GM18511 (cell line): ENCODE measurements at regions not wholly inside any gene's neighbourhood (a gene's known extent, or its start where the extent isn't known, plus 50 kb on each side); places are given as distances from the start of the nearest gene placed in this dataset.
A peak's percentile ranks its signal among the peaks of the same experiment; 100 is the strongest.
"Not testable (repeated sequence)": the region's sequence is repeated elsewhere in the genome, so short reads cannot be mapped to it uniquely, and the experiment has no call there.

Experiments used
- ATAC-seq: cut with Tn5 transposase; IDR thresholded peaks from one replicate; pipeline ENCODE4 v1.9.1; 2021; ENCODE audit warnings: mild to moderate bottlenecking, moderate library complexity; ENCODE audit not compliant: unreplicated experiment

DNA sequence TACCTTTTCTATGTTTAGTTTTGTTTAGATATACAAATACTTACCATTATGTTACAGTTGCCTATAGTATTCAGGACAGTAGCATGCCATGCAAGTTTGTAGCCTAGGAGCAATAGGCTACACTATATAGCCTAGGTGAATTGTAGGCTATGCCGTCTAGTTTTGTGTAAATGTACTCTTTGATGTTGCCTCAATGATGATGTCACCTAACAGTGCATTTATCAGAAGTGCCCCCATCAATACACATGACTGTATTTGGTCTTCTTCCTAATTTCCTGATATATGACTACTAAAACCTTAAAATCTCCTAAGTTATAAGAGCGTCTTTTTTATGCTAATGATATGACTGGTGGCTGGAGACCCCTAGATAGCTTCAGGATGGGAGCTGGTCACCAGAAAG, 394.4 kb upstream of the STXBP6 start:
- ATAC-seq: no peak

GRCh38 chr14:25440382-25440781, 390.4 kb upstream of the STXBP6 start:
- not testable (repeated sequence) for ATAC-seq

- ATAC-seq: no peak
These were observed 387.0 kb upstream of the STXBP6 start for GRCh38 chr14:25436906-25437305.

DNA sequence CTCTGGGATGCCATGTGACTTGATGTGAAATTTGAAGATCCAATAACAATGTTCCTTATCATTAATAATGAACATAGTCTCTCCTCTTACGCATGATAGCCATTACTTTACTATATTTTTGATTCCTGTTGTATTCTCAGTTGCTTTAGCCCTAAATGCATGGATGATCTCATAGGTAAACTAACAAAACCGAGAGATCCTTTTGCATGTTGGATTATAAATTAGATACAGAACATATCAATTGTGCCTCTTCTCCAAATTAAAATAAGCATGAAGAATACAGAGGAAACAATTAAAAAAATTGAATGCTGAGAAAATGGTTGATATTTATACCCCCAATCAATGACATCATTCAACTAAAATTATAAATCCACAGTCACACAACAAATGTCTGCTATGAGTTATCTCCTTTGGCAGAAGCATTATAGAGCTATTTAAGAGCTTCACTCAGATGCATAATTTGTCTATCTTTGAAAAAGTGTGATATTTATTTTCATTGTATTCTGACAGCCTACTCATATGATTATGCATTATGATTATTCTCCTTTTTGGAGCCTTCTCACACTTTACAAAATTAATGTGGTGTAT, 386.4 kb upstream of the STXBP6 start:
- ATAC-seq: no peak

DNA sequence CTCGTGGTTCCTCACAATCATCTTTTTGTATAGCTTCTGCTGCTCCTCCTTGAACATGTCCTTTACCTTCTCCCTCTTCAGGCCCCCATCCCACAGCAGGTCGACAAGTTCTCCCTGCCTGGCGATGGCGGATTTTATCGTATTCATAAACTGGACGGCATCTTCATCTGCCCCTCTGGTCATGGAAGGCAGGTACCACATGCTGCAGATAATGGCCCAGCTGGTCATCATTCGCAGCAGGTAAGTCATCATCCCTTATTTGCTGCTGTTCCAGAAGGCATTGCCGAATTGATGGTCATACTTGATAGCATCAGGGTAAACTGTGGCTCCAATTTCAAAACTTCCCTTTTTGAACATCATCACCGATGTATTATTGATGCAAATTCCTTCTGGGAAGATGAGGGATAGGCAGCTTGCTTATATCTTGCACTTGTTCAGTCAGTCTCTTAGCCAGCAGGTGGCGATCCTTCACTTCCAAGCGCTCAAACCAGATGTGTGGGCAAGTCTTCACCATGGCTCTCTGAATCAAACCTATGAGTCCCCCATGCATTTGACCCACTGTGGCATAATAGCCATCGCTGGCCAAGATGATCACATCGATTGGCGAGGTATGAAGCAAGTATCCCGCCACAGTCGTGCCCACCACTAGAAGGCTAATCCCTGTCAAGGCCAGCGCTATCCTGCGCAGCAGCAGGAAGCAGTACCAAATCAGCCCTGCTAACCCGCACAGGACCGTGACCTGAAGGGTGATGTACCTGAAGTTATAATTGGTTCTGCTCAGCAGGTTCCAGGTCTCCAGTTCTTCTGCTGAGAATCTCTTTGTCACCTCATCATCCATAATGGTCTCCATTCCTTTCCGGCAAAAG, 381.5 kb upstream of the STXBP6 start:
- ATAC-seq: no peak

DNA sequence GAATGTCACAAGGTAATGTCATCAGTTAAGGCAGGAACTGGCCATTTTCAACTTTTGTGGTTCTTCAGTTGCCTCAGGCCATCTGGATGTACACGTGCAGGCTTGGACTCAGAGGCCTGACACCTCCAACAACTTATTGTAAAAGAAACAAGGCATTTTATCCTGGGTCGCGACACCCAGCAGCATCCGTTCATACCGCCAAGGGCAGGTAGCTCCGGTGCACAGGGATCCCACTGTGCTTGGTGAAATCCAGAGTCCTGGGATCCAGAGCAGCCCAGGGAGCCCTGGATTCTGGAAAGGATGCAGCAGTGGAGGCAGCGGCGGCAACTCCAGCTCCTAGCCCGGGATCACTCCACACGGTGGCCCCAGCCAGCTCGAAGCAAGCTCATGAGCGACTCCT, 380.9 kb upstream of the STXBP6 start:
- ATAC-seq: no peak

DNA sequence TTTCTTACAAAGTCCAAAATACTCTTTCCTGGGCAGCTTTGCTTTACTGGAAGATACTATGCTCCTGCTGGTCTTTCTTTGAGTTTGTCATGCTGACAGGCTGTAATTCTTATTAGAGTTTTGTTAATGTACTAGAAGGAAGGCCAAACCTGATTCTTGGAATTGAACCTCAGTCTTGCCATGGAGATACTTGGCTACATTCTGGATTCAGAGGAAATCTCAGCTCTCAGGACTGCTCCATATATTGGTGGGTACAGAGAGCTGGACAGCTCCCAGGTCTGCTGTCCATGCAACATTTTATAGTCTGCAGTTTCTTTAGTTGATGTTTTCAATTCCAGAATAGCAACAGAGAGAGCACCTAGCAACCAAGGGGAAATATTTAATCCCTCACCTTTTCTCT, 363.1 kb upstream of the STXBP6 start:
- ATAC-seq: no peak

DNA sequence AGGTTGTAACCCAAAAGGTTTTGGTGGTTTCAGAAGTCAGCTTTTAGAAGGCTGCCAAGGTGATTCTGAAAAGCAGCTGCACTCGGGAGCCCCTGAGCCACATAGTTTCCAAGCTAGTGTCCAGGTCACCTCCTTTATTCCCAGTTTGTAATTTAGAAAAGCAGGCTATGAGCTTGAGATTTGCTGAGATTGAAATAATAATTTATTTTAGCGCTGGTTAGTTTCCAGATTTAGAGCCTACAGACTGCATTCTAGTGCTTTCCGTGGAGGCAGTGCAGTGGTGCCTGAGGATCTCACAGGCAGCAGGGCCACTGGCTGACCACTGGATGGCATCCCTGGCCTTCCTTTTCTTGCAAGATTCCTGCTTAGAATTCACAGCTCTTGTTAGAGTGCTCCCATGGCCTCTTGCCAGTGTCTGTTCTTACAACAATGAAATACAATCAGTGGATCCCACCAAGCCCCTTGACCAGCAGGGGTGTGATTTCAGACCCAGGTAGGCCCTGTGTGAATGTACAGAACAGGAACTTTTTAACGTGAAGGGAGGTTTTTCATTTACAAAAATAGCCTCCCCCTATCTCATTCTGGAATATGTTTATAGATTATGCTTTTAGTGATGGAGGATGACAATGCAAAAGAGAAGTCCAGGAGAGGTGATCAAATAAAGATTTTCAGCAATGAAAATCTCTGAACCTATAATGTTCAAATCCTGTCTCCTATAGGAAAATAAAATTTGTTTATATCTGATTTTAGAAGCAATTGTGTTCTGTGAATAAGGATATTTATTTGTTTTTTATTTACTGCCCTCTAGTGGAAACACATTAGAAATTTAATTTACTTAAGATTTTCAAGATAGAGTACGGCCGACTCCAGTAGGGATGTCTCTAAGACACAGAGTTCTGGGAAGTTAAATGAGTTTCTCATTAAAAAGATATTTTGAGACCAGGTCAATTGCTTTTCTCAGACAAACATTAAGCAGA, 362.1 kb upstream of the STXBP6 start:
- no peak for ATAC-seq

- no peak for ATAC-seq
These were observed 356.9 kb upstream of the STXBP6 start for GRCh38 chr14:25406818-25407217.

- peak; percentile 81 for ATAC-seq
These were observed 350.8 kb upstream of the STXBP6 start for GRCh38 chr14:25400607-25401206.

GRCh38 chr14:25396128-25396527, 346.2 kb upstream of the STXBP6 start:
- no peak for ATAC-seq

- ATAC-seq: no peak
These were observed 344.9 kb upstream of the STXBP6 start for GRCh38 chr14:25394791-25395391.

- ATAC-seq: no peak
These were observed 344.4 kb upstream of the STXBP6 start for GRCh38 chr14:25394356-25394755.

DNA sequence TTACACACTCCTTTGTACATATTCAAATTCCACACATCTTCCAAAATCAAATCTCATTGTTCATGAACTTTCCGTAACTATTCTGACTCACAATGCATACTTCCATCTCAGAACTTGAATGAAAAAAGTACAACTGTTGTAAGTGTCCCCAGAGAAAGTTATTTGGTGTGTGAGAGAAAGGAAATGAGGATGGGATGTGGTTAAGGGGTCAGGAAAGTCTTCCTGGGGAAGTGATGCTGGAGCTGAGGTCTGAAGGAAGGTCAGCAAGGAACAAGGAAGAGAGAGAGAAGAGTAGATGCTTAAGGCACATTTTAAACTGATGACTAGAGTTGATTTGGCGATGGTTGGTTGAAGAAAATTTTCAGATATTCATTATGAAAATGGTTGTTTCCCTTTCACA, 340.0 kb upstream of the STXBP6 start:
- ATAC-seq: no peak

GRCh38 chr14:25381498-25381897, 331.6 kb upstream of the STXBP6 start:
- no peak for ATAC-seq

GRCh38 chr14:25375639-25376038, 325.7 kb upstream of the STXBP6 start:
- ATAC-seq: no peak

DNA sequence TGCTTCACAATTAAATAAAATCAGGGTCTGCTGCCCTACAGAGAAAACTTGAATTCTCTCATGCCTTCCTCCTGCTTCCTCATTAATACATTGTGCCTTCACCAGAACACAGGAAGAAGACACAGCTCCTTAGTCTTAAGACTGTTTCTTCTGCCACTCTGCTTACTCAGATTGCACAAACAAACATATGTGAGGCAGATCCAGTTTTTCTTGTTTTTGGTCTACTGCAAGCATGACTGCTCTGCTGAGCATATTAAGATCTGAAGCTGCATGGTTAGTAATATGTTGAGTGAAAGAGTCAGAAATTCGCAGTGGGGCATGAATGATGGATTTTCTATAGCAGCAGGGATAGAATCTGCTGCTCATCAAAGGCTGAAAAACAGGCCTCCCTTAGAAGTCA, 321.1 kb upstream of the STXBP6 start:
- ATAC-seq: no peak

GRCh38 chr14:25370057-25370456, 320.1 kb upstream of the STXBP6 start:
- ATAC-seq: not testable (repeated sequence)

- no peak for ATAC-seq
These were observed 308.4 kb upstream of the STXBP6 start for GRCh38 chr14:25358330-25358729.

DNA sequence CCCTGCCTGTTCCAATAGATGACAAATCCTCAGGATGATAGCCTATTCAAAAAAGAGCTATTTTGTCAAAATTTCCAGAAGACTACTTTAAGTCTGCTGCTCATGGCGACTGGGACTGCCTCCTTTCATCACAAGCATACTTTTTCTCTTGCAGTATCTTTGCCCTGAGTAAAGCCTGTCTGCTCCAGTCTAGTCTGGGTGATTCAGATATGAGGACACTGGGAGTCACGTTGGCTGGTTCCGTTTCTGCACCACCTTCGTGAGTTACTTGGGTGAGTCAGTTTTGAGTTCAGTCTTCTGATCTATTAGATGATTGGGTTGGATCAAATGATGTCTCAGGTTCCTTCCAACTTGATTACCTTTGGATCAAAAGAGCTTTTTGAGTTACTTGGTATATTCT, 301.3 kb upstream of the STXBP6 start:
- no peak for ATAC-seq

- ATAC-seq: no peak
These were observed 300.9 kb upstream of the STXBP6 start for GRCh38 chr14:25350802-25351201.
